ENCODE measurements at regions not wholly inside any gene's neighbourhood (a gene's known extent, or its start where the extent isn't known, plus 50 kb on each side); places are given as distances from the start of the nearest gene placed in this dataset.

- TF ChIP-seq CTCF (IDR thresholded peaks at IDR 0.05; ENCODE audit: borderline replicate concordance, extremely low read depth, low read length, poor library complexity, severe bottlenecking) (no peak), EZH2 (IDR thresholded peaks at IDR 0.05; ENCODE audit: borderline replicate concordance, low read depth, low read length, severe bottlenecking) (no peak)
These were observed 95.7 kb upstream of the FAM47A start for GRCh38 chrX:34227804-34228203.

Measured in DND-41 (cell line).